ENCODE measurements at regions not wholly inside any gene's neighbourhood (a gene's known extent, or its start where the extent isn't known, plus 50 kb on each side); places are given as distances from the start of the nearest gene placed in this dataset.

DNA sequence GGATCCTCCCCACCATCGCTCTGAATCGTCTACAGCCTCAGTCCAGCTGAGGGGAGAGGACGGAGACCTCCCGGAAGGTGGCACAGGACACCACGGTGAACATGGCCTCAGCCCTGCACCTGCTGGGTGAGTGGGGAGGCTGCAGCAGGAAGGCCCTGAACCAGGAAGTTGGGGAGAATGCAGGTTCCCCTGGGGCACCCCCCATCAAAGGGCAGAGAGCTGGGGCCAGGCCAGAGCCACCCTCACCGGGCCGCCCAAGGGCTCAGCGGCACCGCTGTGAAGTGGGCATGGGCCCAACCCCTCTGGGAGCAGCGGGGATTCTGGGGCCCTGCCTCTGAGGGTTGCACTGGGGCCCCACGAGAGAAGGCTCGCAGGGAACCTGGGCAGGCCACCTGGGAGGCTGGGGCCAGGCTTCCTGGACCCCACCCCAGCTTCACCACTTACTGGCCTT, 98.7 kb downstream of the MICALL2 start:
- TF ChIP-seq, protein P1, sequence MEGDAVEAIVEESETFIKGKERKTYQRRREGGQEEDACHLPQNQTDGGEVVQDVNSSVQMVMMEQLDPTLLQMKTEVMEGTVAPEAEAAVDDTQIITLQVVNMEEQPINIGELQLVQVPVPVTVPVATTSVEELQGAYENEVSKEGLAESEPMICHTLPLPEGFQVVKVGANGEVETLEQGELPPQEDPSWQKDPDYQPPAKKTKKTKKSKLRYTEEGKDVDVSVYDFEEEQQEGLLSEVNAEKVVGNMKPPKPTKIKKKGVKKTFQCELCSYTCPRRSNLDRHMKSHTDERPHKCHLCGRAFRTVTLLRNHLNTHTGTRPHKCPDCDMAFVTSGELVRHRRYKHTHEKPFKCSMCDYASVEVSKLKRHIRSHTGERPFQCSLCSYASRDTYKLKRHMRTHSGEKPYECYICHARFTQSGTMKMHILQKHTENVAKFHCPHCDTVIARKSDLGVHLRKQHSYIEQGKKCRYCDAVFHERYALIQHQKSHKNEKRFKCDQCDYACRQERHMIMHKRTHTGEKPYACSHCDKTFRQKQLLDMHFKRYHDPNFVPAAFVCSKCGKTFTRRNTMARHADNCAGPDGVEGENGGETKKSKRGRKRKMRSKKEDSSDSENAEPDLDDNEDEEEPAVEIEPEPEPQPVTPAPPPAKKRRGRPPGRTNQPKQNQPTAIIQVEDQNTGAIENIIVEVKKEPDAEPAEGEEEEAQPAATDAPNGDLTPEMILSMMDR (IDR thresholded peaks at IDR 0.05), result no peak
- no peak for TF ChIP-seq POLR2A (IDR thresholded peaks at IDR 0.05)
- TF ChIP-seq EP300 (IDR thresholded peaks at IDR 0.05), result no peak

Measured in ovary (tissue), 3 donors.